GM08714 (cell line): ENCODE measurements at regions not wholly inside any gene's neighbourhood (a gene's known extent, or its start where the extent isn't known, plus 50 kb on each side); places are given as distances from the start of the nearest gene placed in this dataset.
"Not testable (repeated sequence)": the region's sequence is repeated elsewhere in the genome, so short reads cannot be mapped to it uniquely, and the experiment has no call there.

Source experiments
- H3K4me3 ChIP-seq: fragments of 200-500 bp; sonication (Bioruptor generic); 2 replicates; pipeline ENCODE4 v1.5.1; 2014; ENCODE audit warnings: mild to moderate bottlenecking, low read length, inconsistent platforms
- ZNF274 ChIP-seq: IDR thresholded peaks from 2 replicates; pipeline ENCODE4 v1.6.1; 2012; ENCODE audit warnings: mild to moderate bottlenecking, low read depth, low read length

GRCh38 chr13:70249332-70250064 is 141.2 kb upstream of the KLHL1 start:
- no peak for TF ChIP-seq ZNF274
- no peak overlapping the region for H3K4me3 ChIP-seq

- H3K4me3 ChIP-seq: no peak overlapping the region
- no peak for TF ChIP-seq ZNF274
Measured at GRCh38 chr13:70237131-70237530, 128.9 kb upstream of the KLHL1 start.

- H3K4me3 ChIP-seq: no peak overlapping the region
- TF ChIP-seq ZNF274: no peak
Measured at GRCh38 chr13:70235565-70235964, 127.3 kb upstream of the KLHL1 start.

- TF ChIP-seq ZNF274: no peak
- no peak overlapping the region for H3K4me3 ChIP-seq
Measured at GRCh38 chr13:70223911-70224310, 115.7 kb upstream of the KLHL1 start.

- no peak overlapping the region for H3K4me3 ChIP-seq
- no peak for TF ChIP-seq ZNF274
Measured at GRCh38 chr13:70222926-70223325, 114.7 kb upstream of the KLHL1 start.

- TF ChIP-seq ZNF274: no peak
- H3K4me3 ChIP-seq: no peak overlapping the region
Measured at GRCh38 chr13:70218618-70219017, 110.4 kb upstream of the KLHL1 start.

GRCh38 chr13:70208968-70209367 is 100.7 kb upstream of the KLHL1 start:
- H3K4me3 ChIP-seq: not testable (repeated sequence)

- TF ChIP-seq ZNF274: no peak
- H3K4me3 ChIP-seq: no peak overlapping the region
Measured at GRCh38 chr13:70206671-70207070, 98.4 kb upstream of the KLHL1 start.

- H3K4me3 ChIP-seq: no peak overlapping the region
Measured at GRCh38 chr13:70203661-70204229, 95.5 kb upstream of the KLHL1 start.

GRCh38 chr13:70191034-70191433 is 82.8 kb upstream of the KLHL1 start:
- TF ChIP-seq ZNF274: no peak

More at GRCh38 chr13:70203661-70204229, 95.5 kb upstream of the KLHL1 start:
- no peak for TF ChIP-seq ZNF274

GRCh38 chr13:70189981-70190380 is 81.7 kb upstream of the KLHL1 start:
- TF ChIP-seq ZNF274: no peak
- no peak overlapping the region for H3K4me3 ChIP-seq

More at GRCh38 chr13:70191034-70191433, 82.8 kb upstream of the KLHL1 start:
- H3K4me3 ChIP-seq: no peak overlapping the region

- no peak overlapping the region for H3K4me3 ChIP-seq
- TF ChIP-seq ZNF274: no peak
Measured at GRCh38 chr13:70188567-70188966, 80.3 kb upstream of the KLHL1 start.

GRCh38 chr13:70183041-70183440 is 74.8 kb upstream of the KLHL1 start:
- TF ChIP-seq ZNF274: no peak
- H3K4me3 ChIP-seq: no peak overlapping the region
